AG09309 (cell line): ENCODE measurements at regions not wholly inside any gene's neighbourhood (a gene's known extent, or its start where the extent isn't known, plus 50 kb on each side); places are given as distances from the start of the nearest gene placed in this dataset.

ENCODE experiments used
- DNase-seq: peaks from one replicate; pipeline ENCODE4 v3.0.0-alpha.2; 2010; ENCODE audit warnings: low read depth
- H3K4me3 ChIP-seq: 2 replicates; pipeline ENCODE4 v1.5.1; 2011; ENCODE audit warnings: mild to moderate bottlenecking, low read depth, low read length, moderate library complexity; ENCODE audit not compliant: control insufficient read depth
- CTCF ChIP-seq: IDR thresholded peaks from 2 replicates; pipeline ENCODE4 v1.5.1; 2011; ENCODE audit warnings: mild to moderate bottlenecking, low read depth, low read length, inconsistent platforms; ENCODE audit not compliant: insufficient read depth, control insufficient read depth; ENCODE audit errors: missing control alignments

- no peak for TF ChIP-seq CTCF
- no peak overlapping the region for H3K4me3 ChIP-seq
- DNase-seq: no peak
Measured at GRCh38 chr21:17189963-17190362, 322.9 kb upstream of the CXADR start.

- no peak overlapping the region for H3K4me3 ChIP-seq
- TF ChIP-seq CTCF: no peak
- DNase-seq: no peak
Measured at GRCh38 chr21:17191346-17191993, 321.4 kb upstream of the CXADR start.

GRCh38 chr21:17195351-17195750 lies 317.5 kb upstream of the CXADR start:
- TF ChIP-seq CTCF: no peak
- no peak for DNase-seq

GRCh38 chr21:17195976-17196375 lies 316.9 kb upstream of the CXADR start:
- H3K4me3 ChIP-seq: no peak overlapping the region
- no peak for TF ChIP-seq CTCF
- no peak for DNase-seq

More at GRCh38 chr21:17195351-17195750, 317.5 kb upstream of the CXADR start:
- H3K4me3 ChIP-seq: no peak overlapping the region

GRCh38 chr21:17196623-17197022 lies 316.2 kb upstream of the CXADR start:
- no peak overlapping the region for H3K4me3 ChIP-seq
- no peak for DNase-seq
- no peak for TF ChIP-seq CTCF

GRCh38 chr21:17197996-17198395 lies 314.8 kb upstream of the CXADR start:
- no peak for DNase-seq
- TF ChIP-seq CTCF: no peak
- no peak overlapping the region for H3K4me3 ChIP-seq
